Activated CD8-positive, alpha-beta T cell treated with anti-CD3 and anti-CD28 coated beads for 36 hours (primary cell): ENCODE measurements at regions not wholly inside any gene's neighbourhood (a gene's known extent, or its start where the extent isn't known, plus 50 kb on each side); places are given as distances from the start of the nearest gene placed in this dataset.

Experiments
- ATAC-seq: fragments of 200-7000 bp; cut with Tn5 transposase; one replicate; pipeline ENCODE4 v1.10.0; 2021; ENCODE audit warnings: mild to moderate bottlenecking, moderate library complexity
- CTCF ChIA-PET: fragments of 350-600 bp; sonication (Branson Sonifier 250); formaldehyde crosslinking; loops from one replicate; lab custom pipeline; 2021; ENCODE audit warnings: antibody characterized with exemption; lab: Charles Lee
- POLR2A ChIA-PET: fragments of 350-600 bp; sonication (Branson Sonifier 250); formaldehyde crosslinking; loops from one replicate; lab custom pipeline; 2021; ENCODE audit warnings: antibody characterized with exemption; lab: Charles Lee
- DNase-seq: peaks from one replicate; pipeline ENCODE4 v3.0.0-alpha.2; 2020
- H3K27ac Mint-ChIP-seq: one replicate; pipeline ENCODE4 v1.8.0; 2021; ENCODE audit warnings: mild to moderate bottlenecking, mixed read lengths
- H3K27me3 Mint-ChIP-seq: one replicate; pipeline ENCODE4 v1.8.0; 2021; ENCODE audit warnings: mixed read lengths
- H3K36me3 Mint-ChIP-seq: one replicate; pipeline ENCODE4 v1.8.0; 2021; ENCODE audit warnings: low read depth, mixed read lengths
- H3K4me1 Mint-ChIP-seq: one replicate; pipeline ENCODE4 v1.8.0; 2021; ENCODE audit warnings: low read depth, mixed read lengths
- H3K4me3 Mint-ChIP-seq: one replicate; pipeline ENCODE4 v1.8.0; 2021; ENCODE audit warnings: mild to moderate bottlenecking, moderate library complexity, mixed read lengths
- H3K9me3 Mint-ChIP-seq: one replicate; pipeline ENCODE4 v1.8.0; 2021; ENCODE audit warnings: mixed read lengths
- intact Hi-C: fragments of 100-400 bp; cut with micrococcal nuclease; formaldehyde crosslinking; loops from one replicate; pipeline ENCODE4 v1.10.0; 2022
- TF ChIP-seq, protein P1 (sequence below): fragments of 200-600 bp; IDR thresholded peaks from one replicate; pipeline ENCODE4 v1.8.0; 2022; ENCODE audit warnings: antibody characterized with exemption, mild to moderate bottlenecking

DNA sequence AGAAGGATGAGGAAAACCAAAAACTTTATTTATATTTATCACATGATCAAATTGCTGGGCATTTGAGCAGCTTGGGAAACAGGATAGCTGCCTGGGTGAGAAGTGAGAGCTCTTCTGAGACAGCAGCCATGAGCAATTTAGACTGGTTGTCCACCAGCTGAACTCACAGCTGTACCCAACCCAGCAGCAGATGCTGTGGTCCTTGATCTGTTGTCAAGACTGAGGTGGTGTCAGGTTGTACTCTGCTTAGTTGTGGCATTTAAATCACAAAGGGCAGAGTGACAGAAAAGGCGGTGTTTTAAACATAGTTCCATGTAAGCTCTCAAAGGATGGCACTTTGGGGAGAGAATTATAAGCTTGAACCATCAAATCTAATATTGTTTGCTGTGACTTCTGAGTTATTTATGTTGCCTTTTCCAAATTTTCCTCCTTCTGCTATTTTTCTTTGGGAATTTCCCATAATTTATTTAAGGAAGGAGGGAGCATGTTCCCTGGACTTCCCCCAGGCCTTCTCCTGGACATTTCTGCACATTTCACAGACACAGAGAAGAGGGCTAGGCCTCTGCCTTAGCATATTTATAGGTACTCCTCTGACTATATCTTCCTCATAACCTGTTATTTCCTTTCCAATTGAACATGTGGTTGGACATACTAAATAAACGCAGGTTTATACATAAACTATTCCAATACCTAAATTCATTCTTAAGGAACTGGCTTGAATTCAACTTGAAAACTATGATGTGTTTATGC, 117.7 kb upstream of the FER start:
- TF ChIP-seq, protein P1, sequence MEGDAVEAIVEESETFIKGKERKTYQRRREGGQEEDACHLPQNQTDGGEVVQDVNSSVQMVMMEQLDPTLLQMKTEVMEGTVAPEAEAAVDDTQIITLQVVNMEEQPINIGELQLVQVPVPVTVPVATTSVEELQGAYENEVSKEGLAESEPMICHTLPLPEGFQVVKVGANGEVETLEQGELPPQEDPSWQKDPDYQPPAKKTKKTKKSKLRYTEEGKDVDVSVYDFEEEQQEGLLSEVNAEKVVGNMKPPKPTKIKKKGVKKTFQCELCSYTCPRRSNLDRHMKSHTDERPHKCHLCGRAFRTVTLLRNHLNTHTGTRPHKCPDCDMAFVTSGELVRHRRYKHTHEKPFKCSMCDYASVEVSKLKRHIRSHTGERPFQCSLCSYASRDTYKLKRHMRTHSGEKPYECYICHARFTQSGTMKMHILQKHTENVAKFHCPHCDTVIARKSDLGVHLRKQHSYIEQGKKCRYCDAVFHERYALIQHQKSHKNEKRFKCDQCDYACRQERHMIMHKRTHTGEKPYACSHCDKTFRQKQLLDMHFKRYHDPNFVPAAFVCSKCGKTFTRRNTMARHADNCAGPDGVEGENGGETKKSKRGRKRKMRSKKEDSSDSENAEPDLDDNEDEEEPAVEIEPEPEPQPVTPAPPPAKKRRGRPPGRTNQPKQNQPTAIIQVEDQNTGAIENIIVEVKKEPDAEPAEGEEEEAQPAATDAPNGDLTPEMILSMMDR: no peak
- ATAC-seq (no peak), DNase-seq (no peak)
- H3K27me3 Mint-ChIP-seq: peaks cover 7% of the 10 kb centered on the region
- H3K36me3 Mint-ChIP-seq: no peaks in the 10 kb centered on the region
- H3K9me3 Mint-ChIP-seq: no peaks in the 10 kb centered on the region
- CTCF ChIA-PET: interaction anchor here (1.7 kb wide), 1 partner anchor 12 kb away, joined by 5 read pairs; no protein-coding TSS in a partner anchor
- POLR2A ChIA-PET: interaction anchor here (0.7 kb wide), 1 partner anchor 10 kb away, joined by 3 read pairs; no protein-coding TSS in a partner anchor
- H3K27ac Mint-ChIP-seq: no peak overlapping the region
- intact Hi-C loops: no loop called here
- no peak overlapping the region for H3K4me3 Mint-ChIP-seq
- H3K4me1 Mint-ChIP-seq: peaks cover 3% of the 10 kb centered on the region

DNA sequence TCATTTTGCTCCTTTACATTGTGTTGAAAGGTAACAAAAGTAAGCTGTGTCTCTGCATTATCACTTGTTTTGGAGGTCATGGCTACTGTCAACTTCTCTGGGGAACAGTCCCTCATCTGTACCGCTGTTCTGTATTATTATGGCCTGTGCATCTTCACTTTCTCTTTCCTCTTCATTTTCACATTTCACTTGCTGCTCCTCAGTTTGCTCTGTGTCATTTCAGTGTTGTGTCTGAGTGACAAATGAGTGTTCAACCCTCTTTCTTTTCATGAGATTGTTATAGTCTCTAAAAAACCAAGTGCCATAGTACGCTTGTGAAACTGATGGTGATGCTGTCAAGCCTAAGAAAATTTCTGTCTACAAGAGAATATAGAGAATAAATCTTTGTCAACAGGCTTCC, 122.0 kb upstream of the FER start:
- DNase-seq (no peak), ATAC-seq (no peak)
- H3K9me3 Mint-ChIP-seq: no peaks in the 10 kb centered on the region
- intact Hi-C loops: no loop called here
- ChIA-PET CTCF (interaction anchor here (1.5 kb wide), 1 partner anchor 17 kb away, joined by 5 read pairs; no protein-coding TSS in a partner anchor), POLR2A (no interaction called here)
- no peak overlapping the region for H3K4me3 Mint-ChIP-seq
- H3K27ac Mint-ChIP-seq: no peak overlapping the region
- TF ChIP-seq, protein P1: no peak
- no peaks in the 10 kb centered on the region for H3K36me3 Mint-ChIP-seq
- H3K27me3 Mint-ChIP-seq: peaks cover 9% of the 10 kb centered on the region
- no peaks in the 10 kb centered on the region for H3K4me1 Mint-ChIP-seq

DNA sequence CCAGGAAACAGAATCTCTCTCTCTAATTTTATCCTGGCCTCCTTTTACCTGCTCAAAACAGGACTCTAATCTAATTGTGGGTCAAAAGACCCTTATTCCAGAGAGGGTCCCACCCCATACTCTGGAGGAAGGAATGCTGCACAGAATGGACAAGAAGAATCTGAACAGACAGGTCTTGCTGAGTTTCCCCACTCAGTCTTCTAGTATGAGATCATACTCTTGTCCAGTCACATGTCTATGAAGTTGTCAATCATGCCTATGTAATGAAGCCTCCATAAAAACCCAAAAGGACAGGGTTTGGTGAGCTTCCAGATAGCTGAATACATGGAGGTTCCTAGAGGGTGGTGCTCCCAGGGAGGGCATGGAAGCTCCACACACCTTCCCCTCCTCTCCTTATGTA, 123.9 kb upstream of the FER start:
- CTCF ChIA-PET: no interaction called here
- H3K4me1 Mint-ChIP-seq: no peaks in the 10 kb centered on the region

DNA sequence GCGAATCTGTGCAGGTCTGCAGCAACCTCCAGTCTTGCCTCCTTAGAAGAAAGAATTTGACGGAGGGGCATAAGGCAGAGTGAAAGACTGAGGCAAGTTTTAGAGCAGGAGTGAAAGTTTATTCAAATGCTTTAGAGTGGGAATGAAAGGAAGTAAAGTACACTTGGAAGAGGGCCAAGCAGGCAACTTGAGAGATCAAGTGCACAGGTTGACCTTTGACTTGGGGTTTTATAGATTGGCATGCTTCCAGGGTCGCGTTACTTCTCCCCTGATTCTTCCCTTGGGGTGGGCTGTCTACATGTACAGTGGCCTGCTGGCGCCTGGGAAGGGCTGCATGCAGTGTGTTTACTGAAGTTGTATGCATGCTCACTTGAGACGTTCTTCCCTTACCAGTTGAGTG, 127.2 kb upstream of the FER start:
- no peaks in the 10 kb centered on the region for H3K4me1 Mint-ChIP-seq
- no peaks in the 10 kb centered on the region for H3K9me3 Mint-ChIP-seq
- peaks cover 6% of the 10 kb centered on the region for H3K27me3 Mint-ChIP-seq
- CTCF ChIA-PET: no interaction called here
- POLR2A ChIA-PET: no interaction called here
- ATAC-seq (no peak), DNase-seq (no peak)
- intact Hi-C loops: no loop called here
- no peaks in the 10 kb centered on the region for H3K36me3 Mint-ChIP-seq
- H3K27ac Mint-ChIP-seq: no peak overlapping the region
- no peak overlapping the region for H3K4me3 Mint-ChIP-seq
- TF ChIP-seq, protein P1: no peak

More for the DNA sequence above, 123.9 kb upstream of the FER start:
- Mint-ChIP-seq H3K4me3 (no peak overlapping the region), H3K27ac (no peak overlapping the region), H3K27me3 (peaks cover 11% of the 10 kb centered on the region), H3K9me3 (no peaks in the 10 kb centered on the region), H3K36me3 (no peaks in the 10 kb centered on the region)
- TF ChIP-seq, protein P1: no peak
- DNase-seq: no peak
- POLR2A ChIA-PET: no interaction called here
- intact Hi-C loops: no loop called here
- no peak for ATAC-seq

DNA sequence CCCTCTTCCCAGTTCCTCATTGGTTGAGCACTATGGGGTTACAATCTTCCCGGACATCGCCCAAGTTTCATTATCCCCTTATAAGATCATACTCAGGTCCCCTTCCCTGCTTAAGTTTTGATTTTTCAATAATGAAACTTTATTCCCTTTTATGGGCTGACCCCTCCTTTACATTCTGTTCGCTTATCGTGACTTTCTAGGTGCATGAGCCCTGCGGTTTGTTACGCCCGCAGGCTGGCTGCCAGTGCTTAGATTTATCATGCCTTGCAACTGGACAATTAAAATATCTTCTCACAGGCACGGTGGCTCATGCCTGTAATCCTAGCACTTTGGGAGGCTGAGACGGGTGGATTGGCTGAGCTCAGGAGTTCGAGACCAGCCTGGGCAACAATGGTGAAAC, 127.9 kb upstream of the FER start:
- no peak for DNase-seq
- Mint-ChIP-seq H3K27me3 (peaks cover 6% of the 10 kb centered on the region), H3K27ac (no peak overlapping the region), H3K9me3 (no peaks in the 10 kb centered on the region), H3K4me1 (no peaks in the 10 kb centered on the region), H3K36me3 (no peaks in the 10 kb centered on the region), H3K4me3 (no peak overlapping the region)
- intact Hi-C loops: no loop called here
- CTCF ChIA-PET: no interaction called here
- TF ChIP-seq, protein P1: no peak
- ATAC-seq: no peak
- POLR2A ChIA-PET: interaction anchor here (0.7 kb wide), 1 partner anchor 9 kb away, joined by 3 read pairs; no protein-coding TSS in a partner anchor
